Nephron progenitor cell (in vitro differentiated cells): ENCODE measurements at regions not wholly inside any gene's neighbourhood (a gene's known extent, or its start where the extent isn't known, plus 50 kb on each side); places are given as distances from the start of the nearest gene placed in this dataset.

ENCODE experiments used
- DNase-seq: peaks from one replicate; pipeline ENCODE4 v3.0.0; 2021
- H3K27ac Mint-ChIP-seq: 2 replicates; pipeline ENCODE4 v1.8.0; 2021; ENCODE audit warnings: mild to moderate bottlenecking, moderate library complexity, mixed read lengths
- H3K27me3 Mint-ChIP-seq: 2 replicates; pipeline ENCODE4 v1.8.0; 2021; ENCODE audit warnings: mild to moderate bottlenecking, low read depth, mixed read lengths; ENCODE audit not compliant: poor library complexity
- H3K36me3 Mint-ChIP-seq: 2 replicates; pipeline ENCODE4 v1.8.0; 2021; ENCODE audit warnings: low read depth, mixed read lengths
- H3K4me1 Mint-ChIP-seq: 2 replicates; pipeline ENCODE4 v1.8.0; 2021; ENCODE audit warnings: mixed read lengths
- H3K4me3 Mint-ChIP-seq: 2 replicates; pipeline ENCODE4 v1.8.0; 2021; ENCODE audit warnings: mild to moderate bottlenecking, moderate library complexity, mixed read lengths
- H3K9me3 Mint-ChIP-seq: 2 replicates; pipeline ENCODE4 v1.8.0; 2021; ENCODE audit warnings: mild to moderate bottlenecking, moderate library complexity, mixed read lengths
- TF ChIP-seq, protein P1 (sequence below): fragments of 200-600 bp; sonication (generic); IDR thresholded peaks from 2 replicates; pipeline ENCODE4 v1.5.0; 2021; ENCODE audit warnings: antibody characterized with exemption

DNA sequence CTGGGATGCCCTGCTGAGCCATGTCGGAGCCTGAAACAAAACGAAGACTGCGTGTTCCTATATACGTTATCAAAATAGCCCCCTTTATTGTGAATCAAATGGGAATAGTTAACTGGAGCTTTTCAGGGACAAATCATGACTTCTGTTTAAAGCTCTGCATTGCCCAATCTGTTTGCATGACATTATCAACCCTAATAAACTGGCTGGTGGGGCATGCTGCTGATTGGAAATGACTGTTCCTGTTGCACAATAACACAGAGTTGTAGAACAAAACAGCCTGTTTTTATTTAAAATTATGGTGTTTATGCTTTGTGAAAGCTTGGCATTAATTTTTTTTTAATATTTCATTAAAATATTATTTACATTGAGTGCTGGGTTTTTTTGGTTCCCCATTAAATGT is 215.5 kb downstream of the TMEM167A start:
- H3K9me3 Mint-ChIP-seq: peaks cover 5% of the 10 kb centered on the region
- TF ChIP-seq, protein P1, sequence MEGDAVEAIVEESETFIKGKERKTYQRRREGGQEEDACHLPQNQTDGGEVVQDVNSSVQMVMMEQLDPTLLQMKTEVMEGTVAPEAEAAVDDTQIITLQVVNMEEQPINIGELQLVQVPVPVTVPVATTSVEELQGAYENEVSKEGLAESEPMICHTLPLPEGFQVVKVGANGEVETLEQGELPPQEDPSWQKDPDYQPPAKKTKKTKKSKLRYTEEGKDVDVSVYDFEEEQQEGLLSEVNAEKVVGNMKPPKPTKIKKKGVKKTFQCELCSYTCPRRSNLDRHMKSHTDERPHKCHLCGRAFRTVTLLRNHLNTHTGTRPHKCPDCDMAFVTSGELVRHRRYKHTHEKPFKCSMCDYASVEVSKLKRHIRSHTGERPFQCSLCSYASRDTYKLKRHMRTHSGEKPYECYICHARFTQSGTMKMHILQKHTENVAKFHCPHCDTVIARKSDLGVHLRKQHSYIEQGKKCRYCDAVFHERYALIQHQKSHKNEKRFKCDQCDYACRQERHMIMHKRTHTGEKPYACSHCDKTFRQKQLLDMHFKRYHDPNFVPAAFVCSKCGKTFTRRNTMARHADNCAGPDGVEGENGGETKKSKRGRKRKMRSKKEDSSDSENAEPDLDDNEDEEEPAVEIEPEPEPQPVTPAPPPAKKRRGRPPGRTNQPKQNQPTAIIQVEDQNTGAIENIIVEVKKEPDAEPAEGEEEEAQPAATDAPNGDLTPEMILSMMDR: no peak
- no peaks in the 10 kb centered on the region for H3K27me3 Mint-ChIP-seq
- no peak for DNase-seq
- peaks cover 43% of the 10 kb centered on the region for H3K4me1 Mint-ChIP-seq
- no peak overlapping the region for H3K4me3 Mint-ChIP-seq
- no peaks in the 10 kb centered on the region for H3K36me3 Mint-ChIP-seq
- H3K27ac Mint-ChIP-seq: no peak overlapping the region

GRCh38 chr5:82859451-82860140 is 217.6 kb downstream of the TMEM167A start:
- H3K9me3 Mint-ChIP-seq: no peaks in the 10 kb centered on the region
- no peak for DNase-seq
- H3K4me1 Mint-ChIP-seq: peaks cover 48% of the 10 kb centered on the region
- no peak overlapping the region for H3K27ac Mint-ChIP-seq
- no peaks in the 10 kb centered on the region for H3K27me3 Mint-ChIP-seq
- TF ChIP-seq, protein P1: no peak
- no peak overlapping the region for H3K4me3 Mint-ChIP-seq
- H3K36me3 Mint-ChIP-seq: no peaks in the 10 kb centered on the region

GRCh38 chr5:82858151-82859025 is 218.8 kb downstream of the TMEM167A start:
- DNase-seq: no peak
- no peaks in the 10 kb centered on the region for H3K27me3 Mint-ChIP-seq
- no peaks in the 10 kb centered on the region for H3K36me3 Mint-ChIP-seq
- peaks cover 37% of the 10 kb centered on the region for H3K4me1 Mint-ChIP-seq
- H3K4me3 Mint-ChIP-seq: no peak overlapping the region
- H3K27ac Mint-ChIP-seq: no peak overlapping the region
- TF ChIP-seq, protein P1: no peak
- H3K9me3 Mint-ChIP-seq: no peaks in the 10 kb centered on the region

DNA sequence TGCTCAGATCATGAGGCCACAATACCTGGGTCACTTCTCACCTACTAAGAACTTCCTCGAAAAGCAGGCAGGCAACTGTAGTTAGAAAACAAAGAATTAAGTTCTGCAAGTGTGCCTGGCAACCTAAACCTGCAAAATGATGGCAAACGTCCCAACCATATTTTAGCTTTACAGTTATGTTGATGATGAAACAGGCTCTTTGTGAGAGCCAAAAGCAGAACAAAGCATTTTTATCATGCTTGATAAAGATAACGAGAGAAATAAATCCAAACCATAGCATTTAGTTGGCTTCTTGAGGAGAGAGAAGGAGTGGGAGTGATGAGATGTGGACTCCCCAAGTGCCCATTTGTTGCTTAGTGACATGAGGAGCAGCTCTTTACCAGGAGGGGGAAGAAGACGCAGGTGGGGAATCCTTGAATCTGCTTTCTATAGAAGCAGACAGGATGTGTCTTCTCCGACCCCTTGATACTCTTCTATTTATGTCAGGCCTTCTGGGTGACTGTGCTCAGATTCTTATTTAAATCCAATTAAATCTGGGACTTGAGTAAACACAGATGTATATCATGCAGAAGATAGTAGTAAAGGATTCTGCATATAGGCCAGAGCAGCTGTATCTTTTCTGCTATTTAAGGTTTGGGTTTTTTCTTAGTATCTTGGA is 221.2 kb downstream of the TMEM167A start:
- no peak overlapping the region for H3K27ac Mint-ChIP-seq
- no peak overlapping the region for H3K4me3 Mint-ChIP-seq
- H3K9me3 Mint-ChIP-seq: no peaks in the 10 kb centered on the region
- no peak for DNase-seq
- H3K27me3 Mint-ChIP-seq: peaks cover 3% of the 10 kb centered on the region
- peaks cover 32% of the 10 kb centered on the region for H3K4me1 Mint-ChIP-seq
- H3K36me3 Mint-ChIP-seq: no peaks in the 10 kb centered on the region
- TF ChIP-seq, protein P1: no peak

GRCh38 chr5:82854956-82855355 is 222.2 kb downstream of the TMEM167A start:
- H3K4me1 Mint-ChIP-seq: peaks cover 37% of the 10 kb centered on the region
- peaks cover 3% of the 10 kb centered on the region for H3K27me3 Mint-ChIP-seq
- no peak overlapping the region for H3K4me3 Mint-ChIP-seq
- H3K27ac Mint-ChIP-seq: no peak overlapping the region
- TF ChIP-seq, protein P1: no peak
- no peaks in the 10 kb centered on the region for H3K36me3 Mint-ChIP-seq
- H3K9me3 Mint-ChIP-seq: no peaks in the 10 kb centered on the region
- no peak for DNase-seq
